ENCODE measurements at regions not wholly inside any gene's neighbourhood (a gene's known extent, or its start where the extent isn't known, plus 50 kb on each side); places are given as distances from the start of the nearest gene placed in this dataset.
"Not testable (repeated sequence)": the region's sequence is repeated elsewhere in the genome, so short reads cannot be mapped to it uniquely, and the experiment has no call there.

- DNase-seq = peak in 1 of 2 experiments; percentile 49
Observed at GRCh38 chr10:3570131-3570729, 214.8 kb downstream of the KLF6 start.

GRCh38 chr10:3568983-3569382 is 216.0 kb downstream of the KLF6 start:
- peak in 1 of 2 experiments; percentile 31 for DNase-seq

- no peak for DNase-seq
Observed at GRCh38 chr10:3568392-3568791, 216.6 kb downstream of the KLF6 start.

- DNase-seq = no peak
Observed at GRCh38 chr10:3567291-3567963, 217.6 kb downstream of the KLF6 start.

- no peak for DNase-seq
Observed at GRCh38 chr10:3566627-3567026, 218.4 kb downstream of the KLF6 start.

- no peak for DNase-seq
Observed at GRCh38 chr10:3564346-3565002, 220.5 kb downstream of the KLF6 start.

GRCh38 chr10:3563298-3563697 is 221.7 kb downstream of the KLF6 start:
- no peak for DNase-seq

- DNase-seq = peak in 1 of 2 experiments; percentile 15
Observed at GRCh38 chr10:3560628-3561027, 224.4 kb downstream of the KLF6 start.

- DNase-seq = no peak
Observed at GRCh38 chr10:3559527-3559926, 225.5 kb downstream of the KLF6 start.

GRCh38 chr10:3559011-3559410 is 226.0 kb downstream of the KLF6 start:
- no peak for DNase-seq

- not testable (repeated sequence) for DNase-seq
Observed at GRCh38 chr10:3556191-3557017, 228.6 kb downstream of the KLF6 start.

GRCh38 chr10:3554121-3554522 is 230.9 kb downstream of the KLF6 start:
- DNase-seq = no peak

- no peak for DNase-seq
Observed at GRCh38 chr10:3552281-3552680, 232.7 kb downstream of the KLF6 start.

GRCh38 chr10:3551761-3552160 is 233.2 kb downstream of the KLF6 start:
- DNase-seq = no peak

GRCh38 chr10:3549118-3549517 is 235.9 kb downstream of the KLF6 start:
- no peak for DNase-seq

- DNase-seq = no peak
Observed at GRCh38 chr10:3548702-3549101, 236.3 kb downstream of the KLF6 start.

- no peak for DNase-seq
Observed at GRCh38 chr10:3548076-3548475, 236.9 kb downstream of the KLF6 start.

GRCh38 chr10:3544561-3544960 is 240.4 kb downstream of the KLF6 start:
- DNase-seq = no peak

- no peak for DNase-seq
Observed at GRCh38 chr10:3542185-3542611, 242.8 kb downstream of the KLF6 start.

GRCh38 chr10:3539696-3540383 is 245.2 kb downstream of the KLF6 start:
- DNase-seq = no peak

GRCh38 chr10:3538656-3539531 is 246.1 kb downstream of the KLF6 start:
- no peak for DNase-seq

- DNase-seq = no peak
Observed at GRCh38 chr10:3538291-3538655, 246.7 kb downstream of the KLF6 start.
